ENCODE measurements at regions not wholly inside any gene's neighbourhood (a gene's known extent, or its start where the extent isn't known, plus 50 kb on each side); places are given as distances from the start of the nearest gene placed in this dataset.

- TF ChIP-seq USF1 (IDR thresholded peaks at IDR 0.05; ENCODE audit: borderline replicate concordance, low read depth) (no peak), RCOR1 (IDR thresholded peaks at IDR 0.05; ENCODE audit: low read length) (no peak), MXI1 (IDR thresholded peaks at IDR 0.05; ENCODE audit: low read depth, low read length) (no peak), EZH2phosphoT487 (IDR thresholded peaks at IDR 0.05; ENCODE audit: borderline replicate concordance, low read depth) (no peak), JUND (IDR thresholded peaks at IDR 0.05) (no peak), FOXM1 (IDR thresholded peaks at IDR 0.05; ENCODE audit: low read depth) (no peak), ZBTB33 (IDR thresholded peaks at IDR 0.05; ENCODE audit: borderline replicate concordance, low read depth) (no peak), MAX (IDR thresholded peaks at IDR 0.05; ENCODE audit: low read depth) (no peak), YY1 (IDR thresholded peaks at IDR 0.05; ENCODE audit: low read depth) (no peak), FOSL2 (IDR thresholded peaks at IDR 0.05; ENCODE audit: borderline replicate concordance, low read depth) (no peak), GATA2 (CRISPR knock-in tag; IDR thresholded peaks at IDR 0.05) (no peak)
These were observed 253.2 kb downstream of the INHBA start (continued) for GRCh38 chr7:41449694-41450093.

- CTCF ChIA-PET = interaction anchor here (1.0 to 1.3 kb wide), 2 partner anchors 8 to 10 kb away, joined by 4 read pairs; no protein-coding TSS in a partner anchor
- WGBS (ENCODE audit: low lambda C conversion rate) = 35% methylated on average over 3 of the region's 3 CpGs
- no peaks in the 10 kb centered on the region for H3K9me3 ChIP-seq
These were observed 253.6 kb downstream of the INHBA start for GRCh38 chr7:41449286-41449685.

More at GRCh38 chr7:41449286-41449685, 253.6 kb downstream of the INHBA start:
- POLR2A ChIA-PET = interaction anchor here (0.6 kb wide), 1 partner anchor 125 kb away, joined by 3 read pairs; no protein-coding TSS in a partner anchor
- H3K9me2 ChIP-seq = no peaks in the 10 kb centered on the region
- no peak for DNase-seq
- H3K9ac ChIP-seq = no peak overlapping the region
- no peaks in the 10 kb centered on the region for H3K27me3 ChIP-seq (ENCODE audit: insufficient read depth)
- H3F3A ChIP-seq (replicated peaks; ENCODE audit: insufficient read depth) = no peaks in the 10 kb centered on the region
- no peak overlapping the region for H3K4me2 ChIP-seq
- H3K27ac ChIP-seq (ENCODE audit: low read depth in 2 of 2, low read length in 1 of 2) = no peak overlapping the region
- no peak overlapping the region for H3K4me3 ChIP-seq (ENCODE audit: low read depth in 2 of 2, low read length in 1 of 2)
- H4K20me1 ChIP-seq (ENCODE audit: insufficient read depth) = no peaks in the 10 kb centered on the region
- H2AFZ ChIP-seq (ENCODE audit: low read depth) = no peak overlapping the region
- no peaks in the 10 kb centered on the region for H3K4me1 ChIP-seq (ENCODE audit: control insufficient read depth in 1 of 2, insufficient read depth in 2 of 2, low read depth in 1 of 2, low read length in 1 of 2)
- TF ChIP-seq IRF3 (IDR thresholded peaks at IDR 0.05; ENCODE audit: low read depth, low read length) (no peak), GATA2 (CRISPR knock-in tag; IDR thresholded peaks at IDR 0.05) (no peak), USF2 (IDR thresholded peaks at IDR 0.05; ENCODE audit: borderline replicate concordance, low read depth, low read length) (no peak), TCF12 (IDR thresholded peaks at IDR 0.05) (no peak), FOSL2 (IDR thresholded peaks at IDR 0.05; ENCODE audit: borderline replicate concordance, low read depth) (no peak), USF1 (IDR thresholded peaks at IDR 0.05; ENCODE audit: borderline replicate concordance, low read depth) (no peak), CHD2 (IDR thresholded peaks at IDR 0.05; ENCODE audit: low read length, partially characterized antibody) (no peak), FOXJ3 (CRISPR knock-in tag; IDR thresholded peaks at IDR 0.05) (no peak), TEAD4 (IDR thresholded peaks at IDR 0.05; ENCODE audit: borderline replicate concordance, insufficient read depth) (no peak), RAD21 (IDR thresholded peaks at IDR 0.05; ENCODE audit: low read length) (no peak), GABPA (IDR thresholded peaks at IDR 0.05; ENCODE audit: low read depth) (no peak), SMC3 (IDR thresholded peaks at IDR 0.05; ENCODE audit: low read depth, low read length) (no peak), CTCF (IDR thresholded peaks at IDR 0.05) (no peak)
- H3K79me2 ChIP-seq (ENCODE audit: insufficient read depth) = no peaks in the 10 kb centered on the region
- H3K36me3 ChIP-seq (replicated peaks in 1 of 2; ENCODE audit: control insufficient read depth in 1 of 2, insufficient read depth in 2 of 2, low read length in 1 of 2) = no peaks in the 10 kb centered on the region

Measured in SK-N-SH (cell line).